Ishikawa (cell line): ENCODE measurements at regions not wholly inside any gene's neighbourhood (a gene's known extent, or its start where the extent isn't known, plus 50 kb on each side); places are given as distances from the start of the nearest gene placed in this dataset.

Experiments used
- MAX ChIP-seq: IDR thresholded peaks from 2 replicates; pipeline ENCODE4 v1.6.1; 2012
- NFIC ChIP-seq: IDR thresholded peaks from 2 replicates; pipeline ENCODE4 v1.6.1; 2012
- ZBTB7A ChIP-seq: IDR thresholded peaks from 2 replicates; pipeline ENCODE4 v1.6.1; 2012; ENCODE audit warnings: low read depth

GRCh38 chr16:22424161-22424937, 49.9 kb upstream of the CDR2 start:
- TF ChIP-seq NFIC = no peak
- TF ChIP-seq MAX = no peak
- no peak for TF ChIP-seq ZBTB7A
